GM12872 (cell line): ENCODE measurements at regions not wholly inside any gene's neighbourhood (a gene's known extent, or its start where the extent isn't known, plus 50 kb on each side); places are given as distances from the start of the nearest gene placed in this dataset.

Source experiments
- CTCF ChIP-seq: IDR thresholded peaks from 3 replicates; pipeline ENCODE4 v1.5.1; 2011; ENCODE audit warnings: low read depth, mild to moderate bottlenecking, low read length, moderate library complexity; ENCODE audit not compliant: insufficient read depth

DNA sequence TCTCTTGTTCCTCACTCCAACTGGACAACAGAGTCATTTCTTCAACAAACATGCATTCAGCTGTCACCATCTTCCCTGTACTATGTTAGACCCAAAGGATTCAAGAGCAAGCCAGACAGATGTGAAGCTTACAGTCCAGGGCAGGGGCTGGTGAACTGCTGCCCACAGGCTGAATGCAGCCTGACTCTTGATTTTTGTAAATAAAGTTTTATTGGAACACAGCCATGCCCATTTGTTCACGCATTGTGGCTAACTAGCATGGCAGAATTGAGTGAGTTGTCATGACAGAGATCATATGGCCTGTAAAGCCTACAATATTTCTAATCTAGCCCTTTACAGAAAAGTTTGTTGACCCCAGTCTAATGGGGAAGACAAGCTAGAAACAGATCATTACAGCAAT, 208.7 kb downstream of the EMX2 start:
- TF ChIP-seq CTCF, result no peak

DNA sequence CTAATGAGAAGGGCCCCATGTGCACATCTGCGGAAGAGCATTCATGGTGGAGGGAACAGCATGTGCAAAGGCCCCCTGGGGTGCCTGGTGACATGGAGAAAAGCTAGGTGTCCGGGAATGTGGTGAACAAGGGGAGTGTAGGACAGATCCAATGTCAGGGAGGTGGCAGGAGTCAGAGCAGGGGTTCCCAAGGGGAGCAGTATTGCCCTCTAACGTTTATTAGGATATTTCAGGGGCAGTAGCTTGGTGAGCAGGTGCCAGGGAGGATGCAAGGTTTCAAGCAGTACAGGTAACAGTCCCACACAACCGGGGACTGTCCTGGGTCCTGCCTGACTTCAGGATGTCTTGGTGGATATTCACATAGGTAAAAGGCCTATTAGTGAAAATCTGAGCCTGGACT, 209.6 kb downstream of the EMX2 start:
- TF ChIP-seq CTCF, result no peak

DNA sequence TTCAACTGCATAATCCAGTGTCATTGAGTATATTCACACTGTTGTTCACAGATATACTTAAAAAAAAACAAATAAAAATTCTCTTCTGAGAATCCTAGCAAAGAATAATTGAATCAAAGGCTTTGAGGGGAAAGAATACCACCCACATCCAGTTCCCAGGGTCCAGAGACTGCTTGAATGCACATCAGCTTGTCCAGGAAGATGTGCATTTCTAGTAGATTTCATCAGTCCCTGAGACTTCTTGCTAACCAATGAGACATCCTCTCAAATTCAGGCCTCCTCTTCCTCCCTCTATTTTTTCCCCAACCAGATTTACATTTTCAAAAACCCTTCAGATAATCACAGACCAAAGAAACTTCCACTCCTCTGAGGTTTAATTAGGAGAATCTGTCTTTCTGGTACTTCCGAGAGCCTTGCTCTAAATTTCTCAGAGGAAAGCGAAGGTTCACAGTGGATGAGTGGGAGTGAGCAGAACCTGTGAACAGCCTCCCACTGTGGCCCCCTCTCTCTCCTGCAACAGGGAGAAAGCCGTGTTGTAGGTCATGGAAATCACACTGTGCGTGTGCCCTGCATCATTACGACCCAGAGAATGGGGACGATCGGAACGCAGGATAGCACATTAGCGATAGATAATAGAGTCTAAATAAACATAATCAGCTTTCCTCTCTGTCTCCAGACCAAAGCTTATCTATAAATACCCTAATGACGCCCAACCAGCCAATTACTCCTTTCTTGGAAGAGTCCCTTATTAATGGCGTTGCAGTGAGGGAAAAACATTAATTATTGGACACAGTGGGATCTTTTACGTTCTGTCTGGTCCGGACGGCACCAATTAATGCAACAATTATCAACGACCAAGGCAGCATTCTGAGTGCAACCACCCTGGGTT, 212.5 kb downstream of the EMX2 start:
- TF ChIP-seq CTCF, result no peak

GRCh38 chr10:117755659-117756014, 213.1 kb downstream of the EMX2 start:
- no peak for TF ChIP-seq CTCF

- TF ChIP-seq CTCF, result no peak
Observed at GRCh38 chr10:117757086-117757720, 214.7 kb downstream of the EMX2 start.

GRCh38 chr10:117759266-117759665, 216.7 kb downstream of the EMX2 start:
- TF ChIP-seq CTCF, result no peak

DNA sequence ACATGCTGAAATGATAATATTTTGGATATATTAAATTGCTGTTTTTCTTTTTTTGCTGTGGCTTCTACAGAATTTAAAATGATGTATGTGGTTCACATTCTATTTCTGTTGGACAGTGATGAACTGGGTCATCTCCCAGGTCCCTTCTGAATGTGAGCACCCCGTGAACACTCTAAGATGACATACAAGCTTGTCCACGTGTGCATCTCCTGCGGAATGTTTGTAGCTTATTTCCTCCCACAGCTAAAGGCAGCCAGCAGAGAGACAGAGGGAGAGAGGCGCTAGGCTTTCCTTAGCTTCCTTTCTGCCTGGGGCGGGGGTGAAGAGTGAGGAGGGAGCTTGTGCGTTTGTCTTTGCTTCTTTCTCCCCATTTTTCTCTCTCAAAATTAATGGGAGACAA, 219.1 kb downstream of the EMX2 start:
- TF ChIP-seq CTCF, result no peak
